GM19463 (cell line): ENCODE measurements at regions not wholly inside any gene's neighbourhood (a gene's known extent, or its start where the extent isn't known, plus 50 kb on each side); places are given as distances from the start of the nearest gene placed in this dataset.
A peak's percentile ranks its signal among the peaks of the same experiment; 100 is the strongest.
"Not testable (repeated sequence)": the region's sequence is repeated elsewhere in the genome, so short reads cannot be mapped to it uniquely, and the experiment has no call there.

Experiments
- ATAC-seq: cut with Tn5 transposase; IDR thresholded peaks from one replicate; pipeline ENCODE4 v1.9.1; 2021; ENCODE audit warnings: mild to moderate bottlenecking, moderate library complexity; ENCODE audit not compliant: unreplicated experiment

DNA sequence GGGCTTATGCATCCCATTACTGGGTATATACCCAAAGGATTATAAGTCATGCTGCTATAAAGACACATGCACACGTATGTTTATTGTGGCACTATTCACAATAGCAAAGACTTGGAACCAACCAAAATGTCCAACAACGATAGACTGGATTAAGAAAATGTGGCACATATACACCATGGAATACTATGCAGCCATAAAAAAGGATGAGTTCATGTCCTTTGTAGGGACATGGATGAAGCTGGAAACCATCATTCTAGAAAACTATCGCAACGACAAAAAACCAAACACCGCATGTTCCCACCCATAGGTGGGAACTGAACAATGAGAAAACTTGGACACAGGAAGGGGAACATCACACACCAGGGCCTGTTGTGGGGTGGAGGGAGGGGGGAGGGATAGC, 323.3 kb upstream of the FGF16 start:
- ATAC-seq = not testable (repeated sequence)

DNA sequence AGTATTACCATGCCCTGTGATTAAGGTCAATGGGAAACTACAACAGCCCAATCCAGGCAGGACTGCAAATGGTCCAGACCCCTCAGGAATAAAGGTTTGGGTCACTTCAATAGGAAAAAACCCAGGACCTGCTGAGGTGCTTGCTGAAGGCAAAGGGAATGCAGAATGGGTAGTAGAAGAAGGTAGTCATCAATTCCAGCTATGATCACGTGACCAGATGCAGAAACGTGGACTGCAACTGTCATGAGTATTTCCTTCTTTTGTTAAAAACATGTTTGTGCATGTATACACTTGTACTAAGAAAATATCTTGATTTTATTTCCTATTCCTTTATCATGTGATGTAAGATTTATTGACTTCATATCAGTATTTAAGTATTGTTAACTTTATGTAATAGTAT, 319.6 kb upstream of the FGF16 start:
- not testable (repeated sequence) for ATAC-seq

DNA sequence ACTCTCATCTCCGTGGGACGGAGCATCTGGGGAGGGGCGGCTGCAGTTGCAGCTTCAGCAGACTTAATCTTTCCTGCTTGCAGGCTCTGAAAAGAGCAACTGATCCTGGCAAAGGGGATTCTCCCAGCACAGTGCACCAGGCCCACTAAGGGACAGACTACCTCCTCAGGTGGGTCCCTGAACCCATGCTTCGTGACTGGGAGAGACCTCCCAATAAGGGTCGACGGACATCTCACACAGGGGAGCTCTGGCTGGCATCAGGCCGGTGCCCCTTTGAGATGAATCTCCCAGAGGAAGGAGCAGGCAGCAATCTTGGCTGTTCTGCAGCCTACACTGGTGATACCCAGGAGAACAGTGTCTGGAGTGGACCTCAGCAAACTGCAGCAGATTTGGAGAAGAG, 303.3 kb upstream of the FGF16 start:
- no peak for ATAC-seq

DNA sequence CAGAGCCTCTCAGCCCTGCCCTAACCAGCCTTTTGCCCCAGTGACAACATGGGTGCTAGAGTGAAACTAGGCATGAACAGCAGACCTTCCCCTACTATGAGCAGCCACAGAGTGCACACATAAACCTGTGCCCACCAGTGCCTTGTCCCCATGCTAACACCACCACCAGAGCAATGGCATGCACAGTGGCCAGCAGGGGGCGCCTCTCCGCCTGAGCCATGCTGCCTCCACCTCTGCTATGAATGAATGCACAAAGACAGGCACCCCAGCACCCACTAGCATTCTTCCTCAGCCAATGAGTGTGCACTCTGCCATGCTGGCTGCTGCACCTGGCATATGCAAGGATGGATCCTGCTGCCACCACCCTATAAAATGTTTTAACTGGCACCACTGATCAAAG, 286.9 kb upstream of the FGF16 start:
- ATAC-seq = no peak

DNA sequence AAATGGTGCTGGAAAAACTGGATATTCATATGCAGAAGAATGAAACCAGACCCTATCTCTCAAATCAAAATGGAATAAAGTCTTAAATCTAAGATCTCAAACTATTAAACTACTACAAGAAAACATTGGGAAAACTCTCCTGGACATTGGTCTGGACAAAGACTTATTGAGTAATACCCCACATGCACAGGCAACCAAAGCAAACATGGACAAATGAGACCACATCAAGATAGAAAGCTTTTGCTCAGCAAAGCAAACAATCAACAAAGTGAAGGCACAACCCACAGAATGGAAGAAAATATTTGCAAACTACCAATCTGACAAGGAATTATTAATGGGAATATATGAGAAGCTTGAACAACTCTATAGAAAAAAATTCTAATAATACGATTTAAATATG, 284.4 kb upstream of the FGF16 start:
- ATAC-seq = no peak

DNA sequence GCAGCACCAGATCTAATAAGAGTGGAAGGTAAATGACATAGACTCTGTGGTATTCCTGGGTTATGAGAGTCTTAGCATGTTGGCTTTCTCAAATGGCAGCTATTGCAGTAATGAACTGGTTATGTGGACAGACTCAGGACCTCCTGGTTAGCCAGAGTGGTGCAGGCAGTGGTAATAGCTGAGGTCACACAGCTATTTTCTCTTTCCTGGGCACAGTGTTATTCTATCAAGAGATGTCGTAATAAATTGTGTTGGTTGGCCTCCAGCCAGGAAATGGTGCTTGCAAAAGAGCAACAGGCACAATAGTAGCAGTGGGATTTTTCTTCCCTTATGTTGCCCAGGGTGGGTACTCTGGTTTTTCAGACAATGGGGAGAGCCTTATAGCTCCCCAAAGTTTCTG, 279.2 kb upstream of the FGF16 start:
- ATAC-seq = no peak

DNA sequence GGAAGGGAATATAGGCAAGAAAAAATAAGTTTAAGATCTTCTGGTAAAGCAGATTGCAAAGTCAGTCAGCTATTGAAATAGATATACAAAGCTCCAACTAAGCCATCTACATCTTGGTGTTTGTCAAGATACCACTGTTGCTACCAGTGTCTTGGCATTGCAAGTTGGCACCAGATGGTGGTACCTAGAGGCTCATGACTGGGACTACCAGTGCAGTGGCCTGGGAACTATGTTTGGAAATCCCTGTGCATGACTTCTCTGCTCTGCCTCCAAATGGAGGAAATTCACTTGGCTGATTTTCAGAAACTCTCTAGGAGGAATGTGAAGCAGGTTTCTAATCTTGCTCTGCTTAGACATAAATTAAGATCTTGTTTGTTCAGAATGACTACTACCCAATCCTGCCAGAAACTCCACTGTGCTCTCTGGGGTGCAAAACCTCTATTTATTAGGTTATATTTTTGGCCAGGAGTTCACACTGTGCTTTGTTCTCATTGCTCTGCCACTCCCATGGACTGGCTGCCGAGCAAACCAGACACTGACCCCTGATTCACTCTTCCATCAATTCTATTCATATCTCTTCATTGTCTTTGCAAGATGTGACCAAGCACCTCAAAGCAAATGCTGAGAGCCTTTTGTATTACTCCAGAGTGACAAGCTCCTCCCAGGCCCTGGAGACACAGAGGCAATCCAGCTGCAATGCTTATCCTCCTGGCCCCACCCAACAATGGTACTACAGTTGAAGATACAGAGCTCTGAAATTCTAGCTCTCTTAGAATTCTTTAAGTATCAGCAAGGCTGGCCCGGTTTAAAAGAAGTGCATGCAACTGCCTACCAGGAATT, 272.3 kb upstream of the FGF16 start:
- no peak for ATAC-seq

DNA sequence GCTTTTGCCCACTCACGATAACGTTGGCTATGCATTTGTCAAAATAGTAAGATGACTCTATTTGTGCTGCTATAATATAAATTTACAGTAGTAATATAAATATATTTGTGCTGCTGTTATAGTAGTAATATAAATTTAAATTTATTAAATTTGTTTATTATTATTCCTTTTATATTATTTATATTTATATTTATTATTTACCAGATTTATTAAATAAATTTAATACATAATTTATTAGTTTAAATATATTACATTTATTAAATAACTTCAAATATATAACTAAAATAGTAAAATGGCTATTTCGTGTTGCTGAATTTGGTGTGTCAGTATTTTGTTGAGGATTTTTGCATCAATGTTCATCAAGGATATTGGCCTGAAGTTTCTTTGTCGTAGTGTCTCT, 246.5 kb upstream of the FGF16 start:
- ATAC-seq = no peak

DNA sequence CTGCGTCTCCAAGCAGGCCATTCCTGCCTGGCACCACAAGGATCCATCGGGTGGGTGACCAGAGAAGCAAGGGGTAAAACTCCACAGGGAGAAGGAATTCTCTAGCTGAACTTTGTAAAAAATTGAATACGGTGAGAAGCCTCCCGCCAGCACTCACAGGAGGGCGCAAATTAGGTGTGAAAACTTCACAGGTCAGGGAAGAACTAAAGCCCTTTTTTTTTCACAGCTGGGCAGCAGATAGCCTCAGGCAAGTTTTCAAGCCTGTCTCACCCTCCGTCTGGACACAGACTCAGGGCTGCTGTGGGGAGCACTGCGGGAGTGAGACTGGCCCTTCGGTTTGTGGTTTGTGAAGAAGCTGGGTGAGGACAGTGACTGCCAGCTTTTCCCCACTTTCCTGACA, 224.1 kb upstream of the FGF16 start:
- no peak for ATAC-seq

DNA sequence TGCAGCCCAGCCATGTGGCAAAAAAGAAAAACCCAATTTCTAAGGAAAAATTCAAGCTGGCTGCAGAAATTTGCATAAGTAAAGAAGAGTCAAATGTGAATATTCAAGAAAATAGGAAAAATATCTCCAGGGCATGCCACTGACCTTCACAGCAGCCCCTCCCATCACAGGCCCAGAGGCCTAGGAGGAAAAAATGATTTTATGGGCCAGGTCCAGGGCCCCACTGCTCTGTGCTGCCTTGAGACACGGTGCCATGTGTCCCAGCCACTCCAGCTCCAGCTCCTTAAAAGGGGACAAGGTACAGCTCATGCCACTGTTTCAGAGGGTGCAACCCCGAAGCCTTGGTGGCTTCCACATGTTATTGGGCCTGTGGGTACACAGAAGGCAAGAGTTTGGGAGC, 182.7 kb upstream of the FGF16 start:
- ATAC-seq = no peak

DNA sequence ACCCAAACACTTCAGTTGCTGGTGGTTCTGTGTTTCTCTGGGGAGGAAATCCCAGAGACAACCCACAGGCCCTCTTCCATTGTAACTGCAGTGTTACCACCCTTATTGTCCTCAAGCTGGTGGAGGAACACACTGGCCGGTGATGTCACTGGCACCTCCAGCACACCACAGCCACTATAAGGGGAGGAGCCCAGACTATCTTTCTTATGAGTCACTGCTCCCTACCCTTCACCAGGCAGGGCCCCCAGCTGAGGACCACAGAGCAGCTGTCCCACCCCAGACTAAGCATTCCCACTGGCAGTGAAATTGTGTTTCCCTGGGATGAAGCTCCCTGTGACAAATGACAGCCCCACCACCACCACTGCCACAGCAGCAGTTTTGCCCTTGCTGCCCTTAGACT, 171.8 kb upstream of the FGF16 start:
- ATAC-seq = no peak

DNA sequence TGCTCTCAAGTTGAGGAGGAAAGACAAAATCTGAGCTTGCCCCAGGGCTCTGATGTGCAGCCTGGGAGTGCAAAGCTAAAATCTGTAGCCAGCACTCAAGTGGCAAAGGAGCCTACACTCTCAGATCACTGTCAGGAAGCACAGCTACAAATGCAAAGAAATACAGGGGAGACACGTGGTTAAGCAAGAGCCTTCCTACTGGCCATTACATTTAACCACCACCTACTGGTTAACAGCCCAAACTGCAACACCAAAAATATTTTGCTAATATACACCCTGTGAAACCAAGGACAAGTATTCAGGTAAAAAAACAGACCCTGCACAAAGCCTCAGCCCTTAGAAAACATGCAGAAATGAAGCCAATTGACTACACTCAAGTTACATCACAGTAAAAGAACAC, 170.4 kb upstream of the FGF16 start:
- ATAC-seq = no peak

DNA sequence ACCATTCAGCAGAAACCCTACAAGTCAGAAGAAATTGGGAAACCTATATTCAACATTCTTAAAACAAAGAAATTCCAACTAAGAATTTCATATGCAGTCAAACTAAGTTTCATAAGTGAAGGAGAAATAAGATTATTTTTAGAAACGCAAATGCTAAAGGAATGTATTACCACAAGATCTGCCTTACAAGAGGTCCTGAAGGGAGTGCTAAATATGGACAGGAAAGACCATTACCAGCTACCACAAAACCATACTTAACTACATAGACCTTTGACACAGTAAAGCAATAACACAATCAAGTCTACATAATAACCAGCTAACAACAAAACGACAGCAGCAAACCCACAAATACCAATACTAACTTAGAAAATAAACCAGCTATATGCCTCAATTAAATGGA, 169.3 kb upstream of the FGF16 start:
- ATAC-seq = no peak

DNA sequence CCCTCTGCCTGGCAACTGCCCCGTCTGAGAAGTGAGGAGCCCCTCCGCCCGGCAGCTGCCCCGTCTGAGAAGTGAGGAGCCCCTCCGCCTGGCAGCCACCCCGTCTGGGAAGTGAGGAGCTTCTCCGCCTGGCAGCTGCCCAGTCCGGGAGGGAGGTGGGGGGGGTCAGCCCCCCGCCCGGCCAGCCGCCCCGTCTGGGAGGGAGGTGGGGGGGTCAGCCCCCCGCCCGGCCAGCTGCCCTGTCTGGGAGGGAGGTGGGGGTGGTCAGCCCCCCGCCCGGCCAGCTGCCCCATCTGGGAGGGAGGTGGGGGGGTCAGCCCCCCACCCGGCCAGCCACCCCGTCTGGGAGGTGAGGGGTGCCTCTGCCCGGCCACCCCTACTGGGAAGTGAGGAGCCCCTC, 167.8 kb upstream of the FGF16 start:
- ATAC-seq = not testable (repeated sequence)

DNA sequence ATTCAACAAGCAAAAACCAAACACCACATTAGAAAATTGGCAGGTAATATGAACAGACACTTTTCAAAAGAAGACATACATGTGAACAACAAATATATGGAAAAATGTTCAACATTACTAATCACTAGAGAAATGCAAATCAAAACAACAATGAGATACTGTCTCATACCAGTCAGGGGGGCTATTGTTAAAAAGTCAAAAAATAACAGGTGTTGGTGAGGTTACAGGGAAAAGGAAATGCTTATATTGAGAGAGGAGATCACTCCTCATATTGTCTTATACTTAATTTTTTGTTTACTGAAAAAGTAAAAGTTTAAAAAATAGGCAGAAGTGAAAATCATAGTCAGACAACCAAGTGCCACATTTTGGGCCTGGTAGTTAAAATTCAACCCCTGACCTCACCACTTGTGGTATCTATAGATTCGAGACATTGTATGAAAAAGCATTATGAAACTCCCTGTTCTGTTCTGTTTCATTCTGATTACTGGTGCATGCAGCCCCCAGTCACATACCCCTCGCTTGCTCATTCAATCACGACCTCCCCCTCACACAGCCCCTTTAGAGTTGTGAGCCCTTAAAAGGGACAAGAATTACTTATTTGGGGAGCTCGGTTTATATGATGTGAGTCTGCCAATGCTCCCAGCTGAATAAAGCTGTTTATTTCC, 153.7 kb upstream of the FGF16 start:
- peak; percentile 66 for ATAC-seq

DNA sequence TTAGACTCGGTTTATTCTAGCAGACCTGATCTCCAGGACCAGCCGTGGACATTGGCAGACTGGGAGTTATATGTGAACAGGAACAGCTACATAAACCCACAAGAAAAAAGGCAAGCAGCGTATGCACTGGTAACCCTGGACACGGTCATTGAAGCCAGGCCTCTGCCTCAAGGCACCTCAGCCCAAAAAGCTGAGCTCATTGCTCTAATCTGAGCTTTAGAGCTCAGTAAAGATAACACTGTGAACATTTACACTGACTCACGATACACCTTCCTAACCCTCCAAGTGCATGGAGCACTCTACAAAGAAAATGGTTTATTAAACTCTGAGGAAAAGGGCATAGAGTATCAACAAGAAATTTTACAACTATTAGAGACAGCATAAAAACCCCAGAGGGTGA, 148.9 kb upstream of the FGF16 start:
- ATAC-seq = no peak

DNA sequence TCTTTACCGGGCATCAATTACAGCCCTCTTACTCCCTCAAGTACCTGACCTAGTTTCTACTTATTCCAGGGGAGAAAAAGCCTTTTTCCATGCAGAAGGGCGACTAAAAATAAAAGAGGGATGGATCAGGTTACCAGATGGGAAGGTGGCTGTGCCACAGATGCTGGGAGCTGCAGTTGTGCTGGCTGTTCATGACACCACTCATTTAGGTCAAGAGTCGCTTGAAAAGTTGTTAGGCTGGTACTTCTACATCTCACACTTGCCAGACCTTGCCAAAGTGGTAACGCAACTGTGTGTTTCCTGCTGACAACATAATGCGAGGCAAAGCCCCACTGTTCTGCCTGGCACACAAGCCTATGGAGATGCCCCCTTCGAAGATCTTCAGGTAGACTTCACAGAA, 148.4 kb upstream of the FGF16 start:
- no peak for ATAC-seq

DNA sequence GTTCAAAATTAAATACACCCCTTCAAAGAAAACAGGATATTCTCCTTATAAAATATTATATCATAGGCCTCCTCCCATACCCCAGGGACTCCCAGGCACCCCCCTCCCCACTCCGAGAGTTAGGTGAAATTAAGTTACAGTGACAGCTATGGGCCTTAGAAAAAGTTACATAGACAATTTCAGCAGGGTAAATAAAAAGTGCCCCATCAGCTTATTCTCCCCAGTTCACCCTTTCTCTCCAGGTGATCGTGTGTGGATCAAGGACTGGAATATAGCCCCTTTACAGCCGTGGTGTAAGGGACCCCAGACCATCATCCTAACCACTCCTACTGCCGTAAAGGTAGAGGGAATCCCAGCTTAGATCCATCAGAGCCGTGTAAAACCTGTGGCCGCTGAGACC, 147.6 kb upstream of the FGF16 start:
- ATAC-seq = no peak

DNA sequence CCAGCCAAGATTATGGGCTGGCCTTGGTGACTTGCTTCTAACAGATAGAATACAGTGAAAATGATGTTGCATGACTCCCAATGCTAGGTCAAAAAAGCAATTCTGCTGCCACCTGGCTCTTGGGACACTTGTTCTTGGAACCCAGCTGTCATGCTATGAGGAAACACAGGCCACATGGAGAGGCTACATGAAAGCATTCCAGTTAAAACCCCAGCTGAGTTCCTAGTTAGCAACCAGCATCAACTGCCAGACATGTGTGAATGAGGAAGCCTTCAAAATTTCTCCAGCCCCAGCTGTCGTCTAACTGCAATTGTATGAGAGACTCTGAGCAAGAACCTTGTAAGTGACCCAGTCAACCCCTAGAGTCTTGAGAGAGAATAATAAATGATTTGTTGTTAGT, 105.2 kb upstream of the FGF16 start:
- ATAC-seq = no peak

DNA sequence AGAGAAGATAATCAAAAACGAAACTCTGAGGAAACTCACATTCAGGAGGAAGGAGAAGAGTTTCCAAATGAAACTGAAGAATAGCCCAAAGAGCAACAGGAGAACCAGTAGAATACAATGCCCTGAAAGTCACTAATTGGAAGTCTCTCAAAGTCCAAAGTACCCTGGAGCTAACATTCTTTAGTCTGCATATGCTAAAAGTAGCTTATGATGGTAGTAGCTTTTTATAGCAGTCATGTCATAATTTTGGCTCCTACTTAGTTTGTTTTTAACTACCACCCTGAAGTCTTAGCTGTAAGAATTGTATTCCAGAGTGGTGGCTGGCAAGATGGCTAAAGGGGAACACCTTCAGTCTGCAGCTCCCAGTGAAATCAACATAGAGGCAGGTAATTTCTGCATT, 100.3 kb upstream of the FGF16 start:
- no peak for ATAC-seq

DNA sequence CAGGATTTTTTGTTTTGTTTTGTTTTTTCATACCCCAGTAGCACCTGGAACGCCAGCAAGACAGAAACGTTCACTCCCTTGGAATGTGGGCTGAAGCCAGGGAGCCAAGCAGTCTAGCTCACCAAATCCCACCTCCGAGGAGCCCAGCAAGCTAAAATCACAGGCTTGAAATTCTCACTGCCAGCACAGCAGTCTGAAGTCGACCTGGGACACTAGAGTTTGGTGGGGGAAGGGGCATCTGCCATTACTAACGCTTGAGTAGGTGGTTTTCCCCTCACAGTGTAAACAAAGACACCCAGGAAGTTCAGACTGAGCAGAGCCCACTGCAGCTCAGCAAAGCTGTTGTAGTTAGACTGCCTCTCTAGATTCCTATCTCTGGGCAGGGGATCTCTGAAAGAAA, 99.6 kb upstream of the FGF16 start:
- ATAC-seq = no peak

DNA sequence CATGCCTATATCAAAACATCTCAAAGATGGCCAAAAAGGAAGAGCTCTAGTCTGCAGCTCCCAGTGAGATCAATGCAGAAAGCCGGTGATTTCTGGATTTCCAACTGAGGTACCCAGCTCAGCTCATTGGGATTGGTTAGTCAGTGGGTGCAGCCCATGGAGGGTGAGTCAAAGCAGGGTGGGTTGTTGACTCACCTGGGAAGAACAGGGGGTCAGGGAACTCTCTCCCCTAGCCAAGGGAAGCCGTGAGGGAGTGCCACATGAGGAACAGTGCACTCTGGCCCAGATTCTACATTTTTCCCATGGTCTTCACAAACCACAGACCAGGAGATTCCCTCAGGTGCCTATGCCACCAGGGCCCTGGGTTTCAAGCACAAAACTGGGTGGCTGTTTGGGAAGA, 57.3 kb upstream of the FGF16 start:
- ATAC-seq = no peak

DNA sequence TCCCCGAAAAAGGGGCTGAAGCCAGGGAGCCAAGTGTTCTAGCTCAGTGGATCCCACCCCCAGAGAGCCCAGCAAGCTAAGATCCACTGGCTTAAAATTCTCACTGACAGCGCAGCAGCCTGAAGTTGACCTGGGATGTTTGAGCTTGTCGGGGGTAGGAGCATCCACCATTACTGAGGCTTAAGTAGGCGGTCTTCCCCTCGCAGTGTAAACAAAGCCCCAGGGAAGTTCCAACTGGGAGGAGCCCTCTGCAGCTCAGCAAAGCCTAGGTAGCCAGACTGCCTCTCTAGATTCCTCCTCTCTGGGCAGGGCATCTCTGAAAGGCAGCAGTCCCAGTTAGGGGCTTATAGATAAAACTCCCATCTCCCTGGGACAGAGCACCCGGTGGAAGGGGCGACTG, 56.8 kb upstream of the FGF16 start:
- ATAC-seq = not testable (repeated sequence)
